ENCODE measurements at regions not wholly inside any gene's neighbourhood (a gene's known extent, or its start where the extent isn't known, plus 50 kb on each side); places are given as distances from the start of the nearest gene placed in this dataset.

GRCh38 chr18:66707473-66707872 is 103.6 kb upstream of the CDH19 start:
- Histone ChIP-seq H3K4me3 (ENCODE audit: low read depth, low read length) (no peak overlapping the region), H3K4me1 (no peaks in the 10 kb centered on the region), H3K36me3 (ENCODE audit: control insufficient read depth, insufficient read depth, low read length) (no peaks in the 10 kb centered on the region), H3K27me3 (replicated peaks; ENCODE audit: control insufficient read depth, insufficient read depth, low read length) (no peaks in the 10 kb centered on the region), H3K9me3 (no peaks in the 10 kb centered on the region)
- no peaks in the 10 kb centered on the region for H3K27me3 Mint-ChIP-seq (ENCODE audit: insufficient read depth, unreplicated experiment)
- ChIA-PET POLR2A (no interaction called here), CTCF (no interaction called here)
- no peaks in the 10 kb centered on the region for H3K36me3 Mint-ChIP-seq (ENCODE audit: insufficient read depth, unreplicated experiment)
- intact Hi-C loops (cut with micrococcal nuclease; ENCODE audit: unreplicated experiment) = no loop called here
- no peaks in the 10 kb centered on the region for H3K4me1 Mint-ChIP-seq (ENCODE audit: low read depth, unreplicated experiment)
- no peak for DNase-seq
- H3K9me3 Mint-ChIP-seq (ENCODE audit: unreplicated experiment) = no peaks in the 10 kb centered on the region
- no peak for TF ChIP-seq CTCF (IDR thresholded peaks at IDR 0.05; ENCODE audit: insufficient read depth in 1 of 2, low read depth in 1 of 2, low read length in 1 of 2, severe bottlenecking in 1 of 2, unreplicated experiment in 1 of 2)
- H3K27ac Mint-ChIP-seq (ENCODE audit: unreplicated experiment) = no peak overlapping the region
- no peak overlapping the region for H3K4me3 Mint-ChIP-seq (ENCODE audit: unreplicated experiment)
- no TSS peak for BruUV-seq (replicated peaks)

- H3K4me3 Mint-ChIP-seq (ENCODE audit: unreplicated experiment) = no peak overlapping the region
- POLR2A ChIA-PET = no interaction called here
- CTCF ChIA-PET = no interaction called here
Measured at GRCh38 chr18:66695281-66695680, 91.4 kb upstream of the CDH19 start.

GRCh38 chr18:66694852-66695251 is 91.0 kb upstream of the CDH19 start:
- no peak overlapping the region for H3K27ac Mint-ChIP-seq (ENCODE audit: unreplicated experiment)
- Histone ChIP-seq H3K36me3 (ENCODE audit: control insufficient read depth, insufficient read depth, low read length) (no peaks in the 10 kb centered on the region), H3K4me1 (no peaks in the 10 kb centered on the region), H3K9me3 (no peaks in the 10 kb centered on the region), H3K27me3 (replicated peaks; ENCODE audit: control insufficient read depth, insufficient read depth, low read length) (no peaks in the 10 kb centered on the region), H3K4me3 (ENCODE audit: low read depth, low read length) (no peak overlapping the region)
- TF ChIP-seq CTCF (IDR thresholded peaks at IDR 0.05; ENCODE audit: insufficient read depth in 1 of 2, low read depth in 1 of 2, low read length in 1 of 2, severe bottlenecking in 1 of 2, unreplicated experiment in 1 of 2) = no peak
- POLR2A ChIA-PET = no interaction called here
- no peak for DNase-seq
- CTCF ChIA-PET = no interaction called here
- H3K4me1 Mint-ChIP-seq (ENCODE audit: low read depth, unreplicated experiment) = no peaks in the 10 kb centered on the region
- no TSS peak for BruUV-seq (replicated peaks)
- H3K4me3 Mint-ChIP-seq (ENCODE audit: unreplicated experiment) = no peak overlapping the region
- no peaks in the 10 kb centered on the region for H3K9me3 Mint-ChIP-seq (ENCODE audit: unreplicated experiment)
- no peaks in the 10 kb centered on the region for H3K36me3 Mint-ChIP-seq (ENCODE audit: insufficient read depth, unreplicated experiment)
- peaks cover 3% of the 10 kb centered on the region for H3K27me3 Mint-ChIP-seq (ENCODE audit: insufficient read depth, unreplicated experiment)
- intact Hi-C loops (cut with micrococcal nuclease; ENCODE audit: unreplicated experiment) = no loop called here

More at GRCh38 chr18:66695281-66695680, 91.4 kb upstream of the CDH19 start:
- H3K4me1 Mint-ChIP-seq (ENCODE audit: low read depth, unreplicated experiment) = no peaks in the 10 kb centered on the region
- H3K36me3 Mint-ChIP-seq (ENCODE audit: insufficient read depth, unreplicated experiment) = no peaks in the 10 kb centered on the region
- BruUV-seq (replicated peaks) = no TSS peak
- H3K27ac Mint-ChIP-seq (ENCODE audit: unreplicated experiment) = no peak overlapping the region
- Histone ChIP-seq H3K27me3 (replicated peaks; ENCODE audit: control insufficient read depth, insufficient read depth, low read length) (no peaks in the 10 kb centered on the region), H3K4me1 (no peaks in the 10 kb centered on the region), H3K4me3 (ENCODE audit: low read depth, low read length) (no peak overlapping the region), H3K9me3 (no peaks in the 10 kb centered on the region), H3K36me3 (ENCODE audit: control insufficient read depth, insufficient read depth, low read length) (no peaks in the 10 kb centered on the region)
- DNase-seq = no peak
- intact Hi-C loops (cut with micrococcal nuclease; ENCODE audit: unreplicated experiment) = no loop called here
- no peak for TF ChIP-seq CTCF (IDR thresholded peaks at IDR 0.05; ENCODE audit: insufficient read depth in 1 of 2, low read depth in 1 of 2, low read length in 1 of 2, severe bottlenecking in 1 of 2, unreplicated experiment in 1 of 2)
- H3K9me3 Mint-ChIP-seq (ENCODE audit: unreplicated experiment) = no peaks in the 10 kb centered on the region
- H3K27me3 Mint-ChIP-seq (ENCODE audit: insufficient read depth, unreplicated experiment) = peaks cover 3% of the 10 kb centered on the region

All from Caco-2 (cell line).